HG02981 (cell line): ENCODE measurements at regions not wholly inside any gene's neighbourhood (a gene's known extent, or its start where the extent isn't known, plus 50 kb on each side); places are given as distances from the start of the nearest gene placed in this dataset.
"Not testable (repeated sequence)": the region's sequence is repeated elsewhere in the genome, so short reads cannot be mapped to it uniquely, and the experiment has no call there.

Experiments used
- ATAC-seq: cut with Tn5 transposase; IDR thresholded peaks from one replicate; pipeline ENCODE4 v1.9.1; 2021; ENCODE audit warnings: mild to moderate bottlenecking, moderate library complexity; ENCODE audit not compliant: unreplicated experiment

GRCh38 chr3:26472345-26472744, 150.2 kb upstream of the LRRC3B start:
- ATAC-seq = no peak

DNA sequence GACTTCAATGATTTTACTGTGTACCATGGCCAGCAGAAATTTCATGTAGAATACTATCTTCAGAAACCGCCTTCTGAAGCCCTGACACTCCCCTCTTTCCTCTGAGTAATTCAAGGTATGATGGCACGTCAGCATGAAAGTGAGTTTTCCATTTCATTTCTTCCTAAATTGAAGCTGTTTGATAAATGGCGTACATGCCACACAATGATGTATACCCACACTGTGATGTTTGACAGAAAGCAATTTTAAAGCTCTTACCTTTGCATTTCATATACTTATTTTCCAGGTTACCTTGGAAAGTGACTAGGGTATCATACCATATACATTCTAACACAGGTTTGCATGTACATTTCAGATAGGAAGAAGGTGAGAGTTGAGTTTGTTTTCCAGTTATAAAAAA, 147.9 kb upstream of the LRRC3B start:
- no peak for ATAC-seq

DNA sequence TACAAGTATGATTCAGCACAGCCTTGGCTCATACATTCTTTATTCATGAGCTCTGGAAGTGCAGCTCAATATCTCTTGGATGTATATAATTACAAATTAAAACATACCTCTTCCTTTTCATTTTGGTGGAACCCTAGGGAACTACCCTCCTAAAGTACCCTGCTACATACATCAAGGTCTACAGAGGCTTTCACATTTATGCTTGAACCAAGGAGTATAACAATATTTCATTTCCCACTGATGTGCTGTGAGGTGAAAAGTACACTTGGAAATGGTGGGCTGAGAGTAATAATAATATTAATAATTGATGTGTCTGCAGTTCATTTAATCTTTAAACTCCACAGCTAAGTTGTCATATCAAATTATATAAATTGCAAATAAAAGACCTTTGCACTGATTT, 142.2 kb upstream of the LRRC3B start:
- no peak for ATAC-seq

- no peak for ATAC-seq
These were observed 138.4 kb upstream of the LRRC3B start for GRCh38 chr3:26484140-26484539.

DNA sequence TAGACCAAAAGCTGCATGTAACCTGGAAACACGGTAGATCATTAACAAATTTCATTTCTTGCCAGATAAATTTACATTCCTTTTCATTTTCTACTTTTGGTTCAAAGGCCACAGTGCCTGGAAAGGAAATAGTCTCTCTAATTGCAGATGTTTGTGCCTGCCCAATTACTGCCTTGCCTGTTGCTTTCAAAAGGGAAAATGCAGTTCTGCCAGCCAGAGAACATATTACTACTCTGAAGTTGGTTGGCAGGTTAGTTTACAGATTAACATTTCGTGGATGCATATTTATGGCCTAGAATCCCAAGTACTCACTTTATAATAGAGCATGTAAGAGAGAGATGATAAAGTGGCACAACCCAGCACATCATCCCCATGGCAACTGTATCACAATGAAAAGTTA, 124.3 kb upstream of the LRRC3B start:
- no peak for ATAC-seq

GRCh38 chr3:26505399-26505798, 117.2 kb upstream of the LRRC3B start:
- ATAC-seq = no peak

DNA sequence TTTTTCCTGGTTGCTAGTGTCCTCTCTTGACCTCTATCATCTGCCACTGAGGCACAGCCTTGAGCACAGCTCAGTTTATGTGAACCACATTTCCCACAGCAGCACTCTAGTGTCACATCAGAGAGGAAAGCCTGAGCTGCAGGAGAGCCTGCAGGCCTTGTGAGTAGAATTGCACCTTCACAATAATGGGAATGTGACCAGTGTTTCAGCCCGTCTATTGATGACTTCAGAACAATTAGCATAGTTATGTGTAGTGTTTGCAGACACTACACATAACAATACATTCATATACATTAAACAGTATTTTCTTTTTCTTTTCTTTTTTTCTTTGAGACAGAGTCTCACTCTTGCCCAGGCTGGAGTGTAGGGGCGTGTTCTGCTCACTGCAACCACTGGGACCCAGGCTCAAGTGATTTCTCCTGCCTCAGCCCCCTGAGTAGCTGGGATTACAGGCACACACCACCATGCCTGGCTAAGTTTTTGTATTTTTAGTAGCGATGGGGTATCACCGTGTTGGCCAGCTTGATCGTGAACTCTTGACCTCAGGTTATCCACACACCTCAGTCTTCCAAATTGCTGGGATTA, 108.0 kb upstream of the LRRC3B start:
- not testable (repeated sequence) for ATAC-seq

DNA sequence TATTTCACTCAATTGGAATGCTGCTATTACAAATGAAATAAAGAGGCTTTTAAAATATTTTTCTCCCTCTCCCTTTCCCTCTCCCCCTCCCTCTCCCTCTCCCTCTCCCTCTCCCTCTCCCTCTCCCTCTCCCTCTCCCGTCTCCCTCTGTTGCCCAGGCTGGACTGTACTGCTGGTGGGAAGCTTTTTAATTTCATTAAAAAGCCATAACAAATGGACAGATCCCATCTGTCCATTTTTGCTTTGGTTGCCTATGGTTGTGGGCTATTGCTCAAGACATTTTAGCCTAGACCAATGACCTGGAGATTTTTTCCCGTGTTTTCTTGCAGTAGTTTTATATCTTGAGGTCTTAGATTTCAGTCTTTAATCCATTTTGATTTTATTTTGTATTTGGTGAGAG, 107.2 kb upstream of the LRRC3B start:
- no peak for ATAC-seq

DNA sequence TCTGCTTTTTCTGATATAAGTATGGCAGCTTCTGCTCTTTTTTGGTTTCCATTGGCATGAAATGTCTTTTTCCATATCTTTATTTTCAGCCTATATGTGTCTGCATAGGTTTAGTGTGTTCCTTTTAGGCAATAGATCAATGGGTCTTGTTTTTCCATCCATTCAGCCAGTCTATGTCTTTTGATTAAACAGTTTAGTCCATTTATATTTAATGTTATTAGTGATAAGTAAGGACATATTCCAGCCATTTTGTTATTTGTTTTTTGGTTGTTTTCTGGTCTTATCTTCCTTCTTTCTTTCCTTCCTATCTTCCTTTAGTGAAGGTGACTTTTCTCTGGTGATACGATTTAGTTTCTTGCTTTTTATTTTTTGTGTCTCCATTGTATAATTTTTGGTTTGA, 101.3 kb upstream of the LRRC3B start:
- ATAC-seq = no peak

DNA sequence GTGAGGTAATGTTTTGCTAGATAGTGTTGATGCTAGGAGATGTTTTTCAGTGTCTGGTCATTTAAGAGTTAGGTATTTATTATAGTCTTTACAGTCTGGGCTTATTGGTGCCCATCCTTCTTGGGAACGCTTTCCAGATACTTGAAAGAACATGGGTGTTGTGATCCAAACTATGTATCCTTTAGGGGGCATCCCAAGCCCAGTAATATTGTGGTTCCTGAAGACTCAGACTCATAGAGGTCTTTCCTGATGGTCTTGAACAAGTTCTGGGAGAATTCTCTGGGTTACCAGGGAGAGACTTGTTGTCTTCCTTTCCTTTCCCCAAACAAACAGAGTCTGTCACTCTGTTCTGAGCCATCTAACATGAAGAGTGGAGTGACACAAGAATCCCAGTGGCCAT, 99.7 kb upstream of the LRRC3B start:
- no peak for ATAC-seq

DNA sequence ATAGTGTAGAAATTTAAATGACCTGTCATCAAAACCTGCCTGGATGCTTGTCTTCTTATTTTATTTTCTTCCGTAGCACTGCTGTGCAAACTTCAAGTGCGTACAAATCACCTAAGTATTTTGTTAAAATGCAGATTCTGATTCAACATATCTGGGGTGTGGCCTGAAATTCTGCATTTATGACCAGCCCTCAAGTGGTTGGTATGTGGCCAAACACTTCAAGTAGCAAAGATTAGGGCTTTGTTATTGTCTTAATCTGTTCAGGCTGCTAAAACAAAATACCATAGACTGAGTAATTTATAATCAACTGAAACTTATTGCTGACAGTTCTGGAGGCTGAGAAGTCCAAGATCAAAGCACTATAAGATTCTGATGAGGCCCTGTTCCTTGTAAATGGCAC, 97.6 kb upstream of the LRRC3B start:
- ATAC-seq = no peak

- ATAC-seq = no peak
These were observed 87.4 kb upstream of the LRRC3B start for GRCh38 chr3:26535151-26535550.

DNA sequence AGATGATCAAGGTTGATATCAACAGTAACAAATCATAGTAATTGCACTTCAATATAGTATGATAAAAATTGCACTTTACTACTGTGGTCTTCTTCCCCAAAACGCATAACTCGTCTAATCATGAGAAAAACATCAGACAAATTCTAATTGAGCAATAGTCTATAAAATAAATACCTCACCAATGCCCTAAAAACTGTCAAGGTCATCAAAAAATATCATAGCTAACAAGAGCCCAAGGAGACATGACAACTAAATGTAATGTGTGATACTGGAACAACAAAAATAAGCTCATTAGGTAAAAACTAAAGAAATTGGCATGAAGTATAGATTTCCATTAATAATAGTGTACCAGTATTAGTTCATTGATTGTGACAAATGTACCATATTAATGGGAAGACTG, 85.6 kb upstream of the LRRC3B start:
- ATAC-seq = no peak

- no peak for ATAC-seq
These were observed 72.2 kb upstream of the LRRC3B start for GRCh38 chr3:26550413-26550812.

GRCh38 chr3:26556637-26557036, 65.9 kb upstream of the LRRC3B start:
- ATAC-seq = no peak

GRCh38 chr3:26558257-26558656, 64.3 kb upstream of the LRRC3B start:
- no peak for ATAC-seq

DNA sequence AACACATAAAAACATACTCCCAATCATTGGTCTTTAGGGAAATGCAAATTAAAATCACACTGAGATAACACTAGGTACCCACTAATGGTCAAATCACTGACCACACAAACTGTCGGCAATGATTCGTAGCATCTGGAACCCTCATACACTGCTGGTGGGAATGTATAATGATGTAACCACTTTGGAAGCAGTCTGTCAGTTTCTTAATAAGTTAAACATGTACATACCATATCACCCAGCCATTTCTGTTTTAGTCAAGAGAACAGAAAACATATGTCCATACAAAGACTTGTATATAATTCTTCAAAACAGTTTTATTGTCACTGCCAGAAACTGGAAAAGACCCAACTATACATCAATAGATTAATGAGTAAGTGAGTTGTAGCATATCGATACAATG, 63.3 kb upstream of the LRRC3B start:
- ATAC-seq = no peak

- ATAC-seq = no peak
These were observed 62.5 kb upstream of the LRRC3B start for GRCh38 chr3:26560081-26560480.

GRCh38 chr3:26562021-26562768, 60.4 kb upstream of the LRRC3B start:
- no peak for ATAC-seq
